CD8-positive, alpha-beta memory T cell (primary cell): ENCODE measurements at regions not wholly inside any gene's neighbourhood (a gene's known extent, or its start where the extent isn't known, plus 50 kb on each side); places are given as distances from the start of the nearest gene placed in this dataset.

Experiments used
- CTCF ChIA-PET: fragments of 350-600 bp; sonication (Branson Sonifier 250); formaldehyde crosslinking; loops from one replicate; lab custom pipeline; 2021; ENCODE audit warnings: antibody characterized with exemption; lab: Charles Lee
- POLR2A ChIA-PET: fragments of 350-600 bp; sonication (Branson Sonifier 250); formaldehyde crosslinking; loops from one replicate; lab custom pipeline; 2021; ENCODE audit warnings: antibody characterized with exemption; lab: Charles Lee
- DNase-seq, 5 donors: peaks; one replicate each; pipeline versions ENCODE4 v3.0.0 to v3.0.0-alpha.2; 2020 to 2022; ENCODE audit warnings: mixed read lengths in 1 of 5
- H3K27ac ChIP-seq: one replicate; pipeline ENCODE4 v1.7.0; 2013; ENCODE audit warnings: low read depth, mild to moderate bottlenecking, low read length, moderate library complexity
- H3K27me3 ChIP-seq: 2 replicates; pipeline ENCODE4 v1.7.0; 2013; ENCODE audit warnings: low read length, mild to moderate bottlenecking; ENCODE audit not compliant: insufficient read depth, poor library complexity, severe bottlenecking
- H3K36me3 ChIP-seq: 2 replicates; pipeline ENCODE4 v1.7.0; 2013; ENCODE audit warnings: mild to moderate bottlenecking, low read length, moderate library complexity; ENCODE audit not compliant: insufficient read depth
- H3K4me1 ChIP-seq: 2 replicates; pipeline ENCODE4 v1.7.0; 2013; ENCODE audit warnings: mild to moderate bottlenecking, low read length, moderate library complexity; ENCODE audit not compliant: insufficient read depth
- H3K4me3 ChIP-seq: 2 replicates; pipeline ENCODE4 v1.7.0; 2013; ENCODE audit warnings: mild to moderate bottlenecking, low read length
- H3K9me3 ChIP-seq: 2 replicates; pipeline ENCODE4 v1.7.0; 2013; ENCODE audit warnings: mild to moderate bottlenecking, low read length
- H3K27ac Mint-ChIP-seq, 8 donors: one replicate each; pipeline ENCODE4 v1.8.0; 2020 to 2021; ENCODE audit warnings: mixed read lengths in 8 of 8, mild to moderate bottlenecking in 6 of 8, inconsistent platforms in 3 of 8, moderate library complexity in 3 of 8
- H3K27me3 Mint-ChIP-seq, 2 donors: one replicate each; pipeline ENCODE4 v1.8.0; 2020 to 2021; ENCODE audit warnings: mixed read lengths in 2 of 2, mild to moderate bottlenecking in 1 of 2, moderate library complexity in 1 of 2
- H3K36me3 Mint-ChIP-seq, 3 donors: one replicate each; pipeline ENCODE4 v1.8.0; 2020 to 2021; ENCODE audit warnings: mixed read lengths in 3 of 3, inconsistent platforms in 1 of 3, mild to moderate bottlenecking in 1 of 3
- H3K4me1 Mint-ChIP-seq, 3 donors: one replicate each; pipeline ENCODE4 v1.8.0; 2020 to 2021; ENCODE audit warnings: mixed read lengths in 3 of 3, inconsistent platforms in 1 of 3, mild to moderate bottlenecking in 1 of 3
- H3K4me3 Mint-ChIP-seq, 7 donors: one replicate each; pipeline ENCODE4 v1.8.0; 2020 to 2021; ENCODE audit warnings: mixed read lengths in 7 of 7, mild to moderate bottlenecking in 6 of 7, moderate library complexity in 4 of 7, inconsistent platforms in 2 of 7
- H3K9me3 Mint-ChIP-seq, 5 donors: one replicate each; pipeline ENCODE4 v1.8.0; 2020 to 2022; ENCODE audit warnings: mixed read lengths in 5 of 5, mild to moderate bottlenecking in 3 of 5, moderate library complexity in 2 of 5, inconsistent platforms in 1 of 5

GRCh38 chr1:201742955-201743805 lies 85.8 kb upstream of the IPO9 start:
- H3K27me3 ChIP-seq: peaks cover 10% of the 10 kb centered on the region
- no peaks in the 10 kb centered on the region for H3K36me3 ChIP-seq
- no peak for DNase-seq
- ChIA-PET POLR2A (no interaction called here), CTCF (interaction anchor here (1.2 kb wide), 1 partner anchor 8 kb away, joined by 3 read pairs; no protein-coding TSS in a partner anchor)
- Mint-ChIP-seq H3K9me3 (no peaks in the 10 kb centered on the region), H3K4me3 (no peak overlapping the region), H3K27ac (no peak overlapping the region), H3K27me3 (peaks cover 14 to 33% of the 10 kb centered on the region in 2 donors), H3K4me1 (peaks cover 21 to 34% (median 24%) of the 10 kb centered on the region in 3 donors), H3K36me3 (peaks cover 0 to 5% (median 0%) of the 10 kb centered on the region in 3 donors)
- no peaks in the 10 kb centered on the region for H3K9me3 ChIP-seq
- H3K4me1 ChIP-seq: peaks cover 9% of the 10 kb centered on the region
- H3K27ac ChIP-seq: no peak overlapping the region
- no peak overlapping the region for H3K4me3 ChIP-seq

- POLR2A ChIA-PET: no interaction called here
- peaks cover 14 to 20% (median 16%) of the 10 kb centered on the region in 3 donors for H3K4me1 Mint-ChIP-seq
- Histone ChIP-seq H3K4me1 (no peaks in the 10 kb centered on the region), H3K4me3 (no peak overlapping the region), H3K9me3 (no peaks in the 10 kb centered on the region), H3K27ac (no peak overlapping the region), H3K27me3 (no peaks in the 10 kb centered on the region), H3K36me3 (no peaks in the 10 kb centered on the region)
- H3K27me3 Mint-ChIP-seq: peaks cover 9 to 26% of the 10 kb centered on the region in 2 donors
- no peak for DNase-seq
- H3K9me3 Mint-ChIP-seq: no peaks in the 10 kb centered on the region
- H3K4me3 Mint-ChIP-seq: no peak overlapping the region
- no peak overlapping the region for H3K27ac Mint-ChIP-seq
- CTCF ChIA-PET: interaction anchor here (1.2 kb wide), 1 partner anchor 36 kb away, joined by 3 read pairs; no protein-coding TSS in a partner anchor
- H3K36me3 Mint-ChIP-seq: peaks cover 0 to 2% (median 0%) of the 10 kb centered on the region in 3 donors
Measured at GRCh38 chr1:201745023-201745422, 83.9 kb upstream of the IPO9 start.

- Mint-ChIP-seq H3K36me3 (no peaks in the 10 kb centered on the region), H3K27ac (no peak overlapping the region), H3K9me3 (no peaks in the 10 kb centered on the region), H3K4me3 (no peak overlapping the region), H3K4me1 (peaks cover 9 to 19% (median 10%) of the 10 kb centered on the region in 3 donors), H3K27me3 (peaks cover 5 to 22% of the 10 kb centered on the region in 2 donors)
- Histone ChIP-seq H3K27ac (no peak overlapping the region), H3K4me1 (no peaks in the 10 kb centered on the region), H3K9me3 (no peaks in the 10 kb centered on the region), H3K4me3 (no peak overlapping the region), H3K27me3 (no peaks in the 10 kb centered on the region), H3K36me3 (no peaks in the 10 kb centered on the region)
- ChIA-PET POLR2A (no interaction called here), CTCF (no interaction called here)
- DNase-seq: no peak
Measured at GRCh38 chr1:201746156-201746555, 82.8 kb upstream of the IPO9 start.

- H3K27me3 Mint-ChIP-seq: peaks cover 5 to 19% of the 10 kb centered on the region in 2 donors
- no peak overlapping the region for H3K27ac Mint-ChIP-seq
- CTCF ChIA-PET: interaction anchor here (1.1 kb wide), 1 partner anchor 46 kb away, joined by 3 read pairs; no protein-coding TSS in a partner anchor
Measured at GRCh38 chr1:201747261-201747660, 81.7 kb upstream of the IPO9 start.

DNA sequence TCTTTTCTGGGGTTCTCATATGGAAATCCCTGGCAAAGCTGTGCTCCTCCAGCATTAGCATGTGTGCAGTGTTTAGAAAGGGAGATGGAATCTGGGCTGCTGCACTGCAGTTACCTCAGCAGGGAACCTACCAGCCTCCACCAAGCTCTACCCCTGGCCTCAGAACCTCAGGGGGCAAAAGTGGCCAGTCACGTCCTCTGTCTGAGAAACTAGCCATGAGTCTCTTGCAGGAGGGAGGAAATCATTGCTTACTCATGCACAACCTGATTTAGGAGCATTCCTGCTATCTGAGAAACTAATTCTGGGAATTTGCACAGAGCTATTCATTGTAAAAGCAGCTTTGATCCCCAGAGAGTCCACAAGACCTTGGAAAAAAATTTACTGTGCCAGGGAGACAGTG lies 80.6 kb upstream of the IPO9 start:
- H3K27me3 Mint-ChIP-seq: peaks cover 5 to 18% of the 10 kb centered on the region in 2 donors
- H3K9me3 Mint-ChIP-seq: no peaks in the 10 kb centered on the region
- no peak for DNase-seq
- H3K4me1 ChIP-seq: no peaks in the 10 kb centered on the region
- H3K9me3 ChIP-seq: no peaks in the 10 kb centered on the region
- no peak overlapping the region for H3K27ac Mint-ChIP-seq
- no peak overlapping the region for H3K4me3 ChIP-seq
- peaks cover 4 to 14% (median 9%) of the 10 kb centered on the region in 3 donors for H3K4me1 Mint-ChIP-seq
- no peak overlapping the region for H3K27ac ChIP-seq
- H3K27me3 ChIP-seq: no peaks in the 10 kb centered on the region
- H3K36me3 Mint-ChIP-seq: no peaks in the 10 kb centered on the region
- ChIA-PET POLR2A (no interaction called here), CTCF (interaction anchor here (1.1 kb wide), 1 partner anchor 45 kb away, joined by 3 read pairs; no protein-coding TSS in a partner anchor)
- H3K4me3 Mint-ChIP-seq: no peak overlapping the region
- H3K36me3 ChIP-seq: no peaks in the 10 kb centered on the region

More at GRCh38 chr1:201747261-201747660, 81.7 kb upstream of the IPO9 start:
- Histone ChIP-seq H3K36me3 (no peaks in the 10 kb centered on the region), H3K4me1 (no peaks in the 10 kb centered on the region), H3K27me3 (no peaks in the 10 kb centered on the region), H3K27ac (no peak overlapping the region), H3K4me3 (no peak overlapping the region), H3K9me3 (no peaks in the 10 kb centered on the region)
- H3K9me3 Mint-ChIP-seq: no peaks in the 10 kb centered on the region
- no peak for DNase-seq
- H3K36me3 Mint-ChIP-seq: no peaks in the 10 kb centered on the region
- POLR2A ChIA-PET: no interaction called here
- peaks cover 6 to 14% (median 9%) of the 10 kb centered on the region in 3 donors for H3K4me1 Mint-ChIP-seq
- H3K4me3 Mint-ChIP-seq: no peak overlapping the region

DNA sequence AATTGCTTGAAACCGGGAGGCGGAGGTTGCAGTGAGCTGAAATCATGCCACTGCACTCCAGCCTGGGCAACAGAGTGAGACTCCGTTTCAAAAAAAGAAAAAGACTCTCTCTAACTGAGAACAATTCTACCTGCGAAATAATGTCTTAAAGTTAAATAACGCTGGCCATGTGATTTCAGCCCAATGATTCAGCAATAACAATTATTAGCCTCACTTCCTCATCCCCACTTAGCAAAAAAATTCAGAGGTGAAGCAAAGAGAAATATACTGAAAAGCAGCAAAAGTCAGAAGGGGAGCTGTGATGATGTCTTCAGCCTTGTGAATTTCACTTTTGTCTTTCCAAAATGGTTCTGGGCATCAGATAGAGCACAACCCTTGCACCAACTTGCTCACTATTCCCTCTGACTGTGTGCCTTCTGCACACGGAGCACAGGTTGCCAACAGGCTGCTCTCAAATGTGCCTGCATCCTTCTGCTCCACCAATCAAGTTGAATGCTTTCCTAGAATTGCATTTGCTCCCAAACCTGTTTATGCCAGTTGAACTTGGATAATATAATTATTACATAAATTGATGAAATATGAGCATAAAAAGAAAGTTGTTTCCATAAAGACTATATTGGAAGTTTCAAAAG lies 79.8 kb upstream of the IPO9 start:
- H3K27me3 Mint-ChIP-seq: peaks cover 5 to 15% of the 10 kb centered on the region in 2 donors
- Histone ChIP-seq H3K36me3 (no peaks in the 10 kb centered on the region), H3K27ac (no peak overlapping the region), H3K9me3 (no peaks in the 10 kb centered on the region), H3K4me1 (no peaks in the 10 kb centered on the region), H3K4me3 (no peak overlapping the region), H3K27me3 (no peaks in the 10 kb centered on the region)
- H3K9me3 Mint-ChIP-seq: no peaks in the 10 kb centered on the region
- POLR2A ChIA-PET: no interaction called here
- H3K27ac Mint-ChIP-seq: no peak overlapping the region
- no peak for DNase-seq
- peaks cover 4 to 14% (median 9%) of the 10 kb centered on the region in 3 donors for H3K4me1 Mint-ChIP-seq
- no peaks in the 10 kb centered on the region for H3K36me3 Mint-ChIP-seq
- CTCF ChIA-PET: no interaction called here
- H3K4me3 Mint-ChIP-seq: no peak overlapping the region

GRCh38 chr1:201750120-201750519 lies 78.8 kb upstream of the IPO9 start:
- no peaks in the 10 kb centered on the region for H3K27me3 ChIP-seq
- Mint-ChIP-seq H3K27me3 (peaks cover 2 to 15% of the 10 kb centered on the region in 2 donors), H3K27ac (no peak overlapping the region), H3K4me1 (peaks cover 4 to 14% (median 9%) of the 10 kb centered on the region in 3 donors), H3K36me3 (no peaks in the 10 kb centered on the region), H3K4me3 (no peak overlapping the region), H3K9me3 (no peaks in the 10 kb centered on the region)
- no peak overlapping the region for H3K4me3 ChIP-seq
- no peak overlapping the region for H3K27ac ChIP-seq
- no peaks in the 10 kb centered on the region for H3K9me3 ChIP-seq
- no peaks in the 10 kb centered on the region for H3K36me3 ChIP-seq
- POLR2A ChIA-PET: no interaction called here
- no peaks in the 10 kb centered on the region for H3K4me1 ChIP-seq
- CTCF ChIA-PET: no interaction called here
- DNase-seq: no peak

GRCh38 chr1:201750934-201751333 lies 78.0 kb upstream of the IPO9 start:
- Histone ChIP-seq H3K36me3 (no peaks in the 10 kb centered on the region), H3K27me3 (no peaks in the 10 kb centered on the region), H3K27ac (no peak overlapping the region), H3K4me3 (no peak overlapping the region), H3K4me1 (no peaks in the 10 kb centered on the region), H3K9me3 (no peaks in the 10 kb centered on the region)
- H3K27me3 Mint-ChIP-seq: peaks cover 2 to 15% of the 10 kb centered on the region in 2 donors
- POLR2A ChIA-PET: interaction anchor here (0.5 kb wide), 1 partner anchor 11 kb away, joined by 5 read pairs; no protein-coding TSS in a partner anchor
- no peak overlapping the region for H3K4me3 Mint-ChIP-seq
- peaks cover 4 to 14% (median 9%) of the 10 kb centered on the region in 3 donors for H3K4me1 Mint-ChIP-seq
- H3K9me3 Mint-ChIP-seq: no peaks in the 10 kb centered on the region
- H3K36me3 Mint-ChIP-seq: no peaks in the 10 kb centered on the region
- H3K27ac Mint-ChIP-seq: peak overlapping the region in 2 of 8 donors; percentile 2 to 15
- no peak for DNase-seq
- CTCF ChIA-PET: no interaction called here
